Testis (tissue), 2 donors: ENCODE measurements at regions not wholly inside any gene's neighbourhood (a gene's known extent, or its start where the extent isn't known, plus 50 kb on each side); places are given as distances from the start of the nearest gene placed in this dataset.

ENCODE experiments used
- DNase-seq: peaks from one replicate; pipeline ENCODE4 v3.0.0-alpha.2; 2019
- H3K27ac ChIP-seq, 2 donors: fragments of 200-600 bp; sonication (generic); one replicate each; pipeline ENCODE4 v1.5.1; 2019
- H3K27me3 ChIP-seq: fragments of 200-600 bp; sonication (generic); one replicate; pipeline ENCODE4 v1.5.1; 2019
- H3K36me3 ChIP-seq: fragments of 200-600 bp; sonication (generic); one replicate; pipeline ENCODE4 v1.5.1; 2017; ENCODE audit warnings: low read depth; ENCODE audit errors: missing control alignments
- H3K4me1 ChIP-seq: fragments of 200-600 bp; sonication (generic); one replicate; pipeline ENCODE4 v1.5.1; 2019
- H3K4me3 ChIP-seq, 2 donors: fragments of 200-600 bp; sonication (generic); one replicate each; pipeline ENCODE4 v1.5.1; 2017 to 2019
- H3K9me3 ChIP-seq: fragments of 200-600 bp; sonication (generic); one replicate; pipeline ENCODE4 v1.5.1; 2017
- CTCF ChIP-seq, 3 experiments: fragments of 450-650 bp in 2 of 3; fragments of 200-600 bp in 1 of 3; sonication (generic) in 1 of 3; IDR thresholded peaks; one replicate each; pipeline ENCODE4 v1.5.1; 2016 to 2019; ENCODE audit warnings: antibody characterized with exemption in 3 of 3, mild to moderate bottlenecking in 2 of 3, moderate library complexity in 1 of 3
- POLR2A ChIP-seq: fragments of 450-650 bp; IDR thresholded peaks from one replicate; pipeline ENCODE4 v1.6.1; 2017; ENCODE audit warnings: antibody characterized with exemption, mild to moderate bottlenecking, moderate library complexity
- WGBS, 2 donors: methylation state at CpG; one replicate each; pipeline ENCODE4 v1.1.5; 2018; 5-methylcytosine and 5-hydroxymethylcytosine counted together
- intact Hi-C: fragments of 100-400 bp; cut with DNase I; formaldehyde crosslinking; loops from one replicate; pipeline ENCODE4 v1.15.1; 2023; ENCODE audit warnings: low total_unique reads

- Histone ChIP-seq H3K9me3 (no peaks in the 10 kb centered on the region), H3K36me3 (no peaks in the 10 kb centered on the region), H3K27ac (no peak overlapping the region), H3K27me3 (no peaks in the 10 kb centered on the region), H3K4me1 (peaks cover 1% of the 10 kb centered on the region), H3K4me3 (no peak overlapping the region)
- no peak for TF ChIP-seq POLR2A
- TF ChIP-seq CTCF (IDR thresholded peaks at IDR 0.05) = no peak
- intact Hi-C loops = no loop called here
- 75 to 81% methylated on average over 1 of the region's 1 CpG for WGBS, 2 donors
- DNase-seq = no peak
These were observed 263.9 kb downstream of the UQCRFS1 start for GRCh38 chr19:28949027-28949426.

DNA sequence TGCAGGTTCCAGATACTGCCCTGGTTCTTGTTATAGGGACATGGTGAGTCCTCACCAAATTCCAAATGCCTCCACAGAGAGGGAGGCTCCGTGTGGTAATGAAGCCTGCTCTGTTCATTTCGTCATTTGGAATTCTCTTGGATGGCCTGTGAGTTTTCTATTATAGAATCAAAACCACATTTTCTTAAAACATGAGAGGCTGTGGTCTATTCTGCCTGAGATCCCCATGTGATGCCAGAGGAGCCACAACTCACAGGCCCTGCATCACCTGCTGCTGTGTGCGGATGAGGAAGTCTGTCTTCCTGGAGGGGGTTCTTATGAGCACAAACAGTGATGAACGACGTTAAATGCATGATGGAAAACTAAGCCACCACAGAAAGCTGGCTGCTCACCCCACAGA lies 264.4 kb downstream of the UQCRFS1 start:
- Histone ChIP-seq H3K27me3 (no peaks in the 10 kb centered on the region), H3K4me1 (peaks cover 3% of the 10 kb centered on the region), H3K4me3 (no peak overlapping the region), H3K9me3 (no peaks in the 10 kb centered on the region), H3K27ac (no peak overlapping the region), H3K36me3 (no peaks in the 10 kb centered on the region)
- no peak for DNase-seq
- WGBS, 2 donors = 57 to 80% methylated on average over 5 of the region's 5 CpGs
- intact Hi-C loops = no loop called here
- TF ChIP-seq CTCF (IDR thresholded peaks at IDR 0.05) = no peak
- TF ChIP-seq POLR2A = no peak

DNA sequence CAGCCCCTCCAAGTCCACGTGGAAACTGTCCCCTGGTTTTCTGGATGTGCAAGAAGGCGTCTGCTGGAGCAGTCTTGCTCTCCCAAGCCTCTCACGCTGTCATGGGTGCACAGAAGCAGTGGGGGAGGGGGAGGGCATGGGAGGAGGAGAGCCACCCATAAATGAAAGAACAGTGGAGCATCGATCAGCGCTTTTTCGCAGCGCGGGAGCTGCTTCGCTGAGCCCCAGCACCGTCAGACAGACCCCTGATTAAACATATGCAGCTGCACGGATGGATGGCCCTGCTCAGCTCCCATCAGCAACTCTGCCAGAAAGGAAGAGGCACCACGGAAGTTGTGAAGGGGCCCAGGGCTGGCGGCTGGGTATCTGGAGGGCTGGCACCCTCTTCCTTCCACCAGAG lies 264.9 kb downstream of the UQCRFS1 start:
- Histone ChIP-seq H3K4me1 (peaks cover 3% of the 10 kb centered on the region), H3K27me3 (no peaks in the 10 kb centered on the region), H3K27ac (no peak overlapping the region), H3K9me3 (no peaks in the 10 kb centered on the region), H3K36me3 (no peaks in the 10 kb centered on the region), H3K4me3 (no peak overlapping the region)
- 70 to 74% methylated on average over 13 of the region's 13 CpGs for WGBS, 2 donors
- intact Hi-C loops = no loop called here
- TF ChIP-seq CTCF (IDR thresholded peaks at IDR 0.05) (no peak), POLR2A (no peak)
- DNase-seq = no peak

- H3K4me3 ChIP-seq = no peak overlapping the region
- H3K4me1 ChIP-seq = peaks cover 3% of the 10 kb centered on the region
- no peak overlapping the region for H3K27ac ChIP-seq
- no peaks in the 10 kb centered on the region for H3K36me3 ChIP-seq
- no peaks in the 10 kb centered on the region for H3K27me3 ChIP-seq
- 73 to 83% methylated on average over 8 of the region's 8 CpGs for WGBS, 2 donors
- DNase-seq = no peak
- no peaks in the 10 kb centered on the region for H3K9me3 ChIP-seq
- intact Hi-C loops = no loop called here
- TF ChIP-seq POLR2A = no peak
- TF ChIP-seq CTCF (IDR thresholded peaks at IDR 0.05) = no peak
These were observed 269.3 kb downstream of the UQCRFS1 start for GRCh38 chr19:28943651-28944050.

- DNase-seq = peak; percentile 56
- Histone ChIP-seq H3K27ac (no peak overlapping the region), H3K36me3 (no peaks in the 10 kb centered on the region), H3K9me3 (no peaks in the 10 kb centered on the region), H3K4me1 (peaks cover 3% of the 10 kb centered on the region), H3K4me3 (no peak overlapping the region), H3K27me3 (no peaks in the 10 kb centered on the region)
- intact Hi-C loops = no loop called here
- TF ChIP-seq CTCF (IDR thresholded peaks at IDR 0.05) (no peak), POLR2A (no peak)
- 48 to 64% methylated on average over 11 of the region's 11 CpGs for WGBS, 2 donors
These were observed 271.1 kb downstream of the UQCRFS1 start for GRCh38 chr19:28941833-28942232.
